GM18508 (cell line): ENCODE measurements at regions not wholly inside any gene's neighbourhood (a gene's known extent, or its start where the extent isn't known, plus 50 kb on each side); places are given as distances from the start of the nearest gene placed in this dataset.

Experiments used
- ATAC-seq: cut with Tn5 transposase; IDR thresholded peaks from one replicate; pipeline ENCODE4 v1.9.1; 2021; ENCODE audit warnings: moderate number of reproducible peaks; ENCODE audit not compliant: insufficient read depth, unreplicated experiment

DNA sequence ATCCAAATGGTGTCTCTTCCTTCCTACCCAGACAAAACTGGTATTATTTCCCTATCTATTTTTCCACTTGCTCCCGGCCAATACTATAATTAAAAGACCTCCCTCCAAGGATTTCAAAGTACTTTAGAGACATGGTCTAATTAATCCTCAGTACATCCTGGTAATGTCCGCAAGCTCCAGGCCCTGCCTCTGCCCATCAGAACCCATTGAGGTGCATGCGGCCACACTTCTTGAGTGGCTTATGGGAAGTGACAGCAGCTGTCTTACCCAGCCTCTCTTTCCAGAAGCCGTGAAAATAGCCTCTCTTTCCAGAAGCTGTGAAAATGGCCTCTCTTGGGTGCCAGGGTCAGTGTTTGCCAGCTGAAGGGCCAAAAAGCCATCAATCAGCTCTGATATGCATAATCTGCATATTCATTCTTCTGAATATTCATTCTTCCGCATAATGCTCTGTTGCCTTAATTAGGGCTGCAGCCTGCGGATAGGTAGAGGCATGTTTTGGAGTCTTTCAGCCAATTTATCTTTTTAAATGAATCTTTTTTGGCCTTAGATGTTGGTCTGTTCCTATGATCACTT, 148.4 kb upstream of the TMTC4 start:
- ATAC-seq: no peak

DNA sequence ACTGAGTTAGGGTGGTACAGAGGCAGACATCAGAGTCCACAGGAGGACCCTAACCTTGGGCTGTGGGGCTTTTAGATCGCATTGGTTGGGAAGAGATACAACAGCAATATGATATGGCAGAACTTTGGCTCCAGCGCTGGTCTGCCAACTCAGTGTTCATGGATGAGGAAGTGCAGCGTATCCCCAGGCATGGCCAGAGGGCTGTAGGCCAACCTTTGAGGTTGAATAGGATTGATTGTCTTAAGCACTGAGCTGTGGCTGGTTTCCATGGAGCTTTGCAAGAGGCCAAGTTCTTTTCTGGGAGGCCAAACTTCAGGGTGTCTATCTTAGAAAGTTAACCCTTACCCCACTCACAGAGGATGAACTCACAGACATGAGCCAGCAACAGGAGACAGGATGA, 144.1 kb upstream of the TMTC4 start:
- ATAC-seq: no peak

DNA sequence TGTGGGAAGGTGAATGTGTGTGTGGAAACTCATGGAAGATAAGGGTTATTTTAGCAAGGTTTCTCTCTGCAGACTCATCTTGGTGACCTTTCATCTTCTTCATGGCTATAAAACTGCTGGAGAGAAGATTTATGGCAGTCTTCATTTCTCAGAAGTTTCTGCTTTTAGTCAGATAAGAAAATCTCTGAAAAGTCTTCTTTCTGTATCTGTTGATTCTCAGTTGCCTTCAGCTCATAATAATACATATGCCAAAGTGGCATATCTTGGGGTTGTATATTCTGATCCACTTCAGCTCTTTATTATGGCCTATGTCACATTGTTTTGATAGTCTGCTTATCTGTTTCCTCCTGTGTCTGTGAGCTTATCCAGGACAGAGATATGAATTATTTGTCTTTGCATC, 143.3 kb upstream of the TMTC4 start:
- ATAC-seq: no peak

DNA sequence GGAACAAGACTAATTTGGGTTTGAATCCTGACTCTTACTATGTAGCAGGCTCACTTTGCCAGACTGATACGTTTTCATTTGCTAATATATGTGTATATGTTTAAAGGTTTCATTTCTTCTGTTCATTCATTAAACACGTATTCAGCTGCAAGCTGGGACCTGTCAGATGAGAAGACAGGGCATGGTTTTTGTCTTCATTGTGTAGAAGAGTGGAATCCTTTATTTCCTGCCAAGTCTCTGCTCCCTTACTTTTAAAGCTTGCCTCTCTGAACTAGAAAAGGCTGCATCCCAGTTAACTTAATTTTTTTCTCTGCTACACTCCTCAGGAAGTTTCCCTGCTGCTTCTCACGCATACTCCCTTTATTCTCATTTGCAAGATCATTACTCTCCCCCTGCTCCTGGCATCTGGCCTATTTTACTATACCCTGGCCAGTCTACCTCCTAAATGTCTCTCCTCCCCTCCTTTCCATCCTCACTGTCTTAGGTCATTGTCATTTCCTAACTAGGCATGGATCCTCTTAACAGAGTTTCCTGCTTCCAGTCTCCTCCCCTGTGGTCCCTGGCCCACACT, 141.0 kb upstream of the TMTC4 start:
- no peak for ATAC-seq

DNA sequence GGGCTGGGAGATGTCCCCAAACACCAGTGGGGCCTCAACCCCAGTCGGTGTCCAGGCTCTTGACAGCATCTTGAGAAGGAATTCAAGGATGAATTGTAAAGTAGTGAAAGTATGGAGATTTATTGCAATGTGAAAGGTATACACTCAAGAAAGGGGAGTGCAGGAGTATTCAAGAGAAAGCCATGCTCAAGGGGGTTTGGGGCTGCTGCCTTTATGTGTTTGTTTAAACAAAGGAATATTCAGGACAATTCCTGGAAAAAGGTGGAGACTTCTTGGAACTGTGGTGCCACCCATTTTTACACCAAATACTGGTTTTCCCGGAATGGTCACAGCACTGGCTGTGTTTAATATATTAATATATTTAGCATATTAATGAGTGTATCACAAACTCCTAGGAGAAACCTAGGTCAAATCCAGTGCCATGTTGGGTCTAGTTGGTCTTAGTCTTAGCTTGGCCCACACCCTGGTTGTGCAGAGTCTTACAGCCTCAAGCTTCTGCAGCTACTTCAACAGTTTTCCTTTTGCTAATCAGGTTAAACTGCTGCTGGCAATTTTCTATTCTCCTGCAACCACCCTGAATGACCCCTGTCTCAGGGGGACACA, 138.5 kb upstream of the TMTC4 start:
- ATAC-seq: no peak

DNA sequence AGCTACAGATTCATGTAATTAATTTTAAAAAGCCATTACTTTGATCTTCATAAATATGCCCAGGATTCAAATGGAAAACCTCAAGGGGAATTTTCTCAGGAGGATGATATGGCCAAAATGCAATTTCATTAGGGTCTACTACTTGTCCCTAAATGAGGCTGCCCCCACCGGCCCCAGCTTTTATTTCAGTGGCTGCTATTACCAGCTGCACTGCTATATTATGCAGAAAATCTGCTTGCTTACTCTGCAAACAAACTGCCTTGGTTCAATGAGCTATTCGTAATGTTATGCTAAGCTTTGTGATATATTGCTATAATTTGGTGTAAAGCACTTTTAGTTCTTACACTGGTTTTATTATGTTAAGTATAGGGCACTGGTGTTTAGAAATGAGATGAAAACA, 137.3 kb upstream of the TMTC4 start:
- no peak for ATAC-seq

DNA sequence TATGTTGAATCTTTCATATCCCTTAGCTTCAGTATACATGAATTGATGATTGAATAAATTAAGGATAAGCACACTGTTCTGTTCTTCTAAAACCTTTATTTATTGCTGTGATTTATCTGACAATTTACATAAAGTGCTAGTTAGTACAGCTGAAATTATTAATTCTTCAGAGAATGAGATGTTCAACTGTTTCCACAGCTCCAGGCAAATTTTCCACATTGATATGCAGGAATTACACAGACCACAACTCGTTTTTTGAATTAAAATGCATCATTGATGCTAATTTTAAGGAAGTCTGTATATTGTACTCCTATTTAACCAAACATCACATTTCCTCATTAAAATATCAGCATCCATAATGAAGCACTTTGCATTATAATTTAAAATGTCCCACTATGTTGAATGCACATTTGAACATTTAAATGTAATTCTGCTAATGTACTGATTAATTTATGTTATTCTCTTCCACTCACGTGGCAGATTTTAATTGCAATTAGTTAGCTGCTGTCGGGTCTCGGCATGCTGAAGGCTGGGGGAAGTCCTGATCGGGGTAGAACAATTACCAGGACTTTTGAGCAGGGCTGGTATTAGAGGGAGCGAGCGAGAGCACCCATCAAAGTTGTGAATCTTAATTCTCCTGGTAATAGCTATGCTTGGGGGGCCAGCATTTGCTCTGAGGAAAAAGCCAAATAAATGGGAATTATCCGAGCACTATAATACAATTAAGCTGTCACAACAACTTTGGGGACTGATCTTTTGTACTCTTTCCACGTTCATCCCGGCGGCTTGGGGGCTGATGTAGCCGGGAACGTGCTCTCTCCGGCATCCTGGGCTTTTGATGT, 136.7 kb upstream of the TMTC4 start:
- ATAC-seq: no peak

DNA sequence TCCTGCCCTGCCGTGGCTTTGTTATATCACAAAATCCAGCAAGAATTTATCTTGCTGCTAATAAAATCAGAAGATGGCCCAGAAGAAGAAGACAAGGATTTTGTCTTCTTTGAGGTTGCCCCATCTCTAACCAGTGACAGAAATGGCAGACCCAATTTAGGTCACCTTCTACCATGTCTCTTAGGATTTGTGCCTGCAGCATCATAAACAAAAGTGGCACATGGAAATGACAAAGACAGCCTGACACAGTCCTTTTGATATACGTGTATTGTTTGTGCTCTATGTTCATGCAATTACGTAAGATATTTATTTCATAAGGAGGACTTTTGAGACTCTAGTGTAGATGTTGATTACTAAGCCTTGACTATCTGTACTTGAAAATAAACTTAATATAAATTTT, 135.9 kb upstream of the TMTC4 start:
- no peak for ATAC-seq

DNA sequence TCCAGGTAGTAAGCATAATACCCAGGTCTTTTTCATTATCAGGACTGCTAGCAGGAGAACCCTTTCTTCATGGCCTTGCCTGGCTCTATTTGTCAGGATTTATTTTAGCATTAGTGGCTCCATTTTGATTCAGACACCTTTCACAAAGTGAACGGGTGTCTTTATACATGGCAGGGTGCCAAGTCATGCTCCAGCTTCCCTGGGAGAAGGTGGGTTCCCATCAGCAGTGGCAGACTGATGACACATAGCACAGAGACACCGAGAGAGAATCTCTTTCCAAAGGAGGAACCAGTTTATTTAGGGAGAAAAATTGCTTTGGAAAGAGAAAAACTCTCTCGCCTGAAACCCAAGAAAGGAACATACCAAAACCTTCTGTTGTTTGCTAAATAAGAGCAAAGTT, 135.3 kb upstream of the TMTC4 start:
- no peak for ATAC-seq

DNA sequence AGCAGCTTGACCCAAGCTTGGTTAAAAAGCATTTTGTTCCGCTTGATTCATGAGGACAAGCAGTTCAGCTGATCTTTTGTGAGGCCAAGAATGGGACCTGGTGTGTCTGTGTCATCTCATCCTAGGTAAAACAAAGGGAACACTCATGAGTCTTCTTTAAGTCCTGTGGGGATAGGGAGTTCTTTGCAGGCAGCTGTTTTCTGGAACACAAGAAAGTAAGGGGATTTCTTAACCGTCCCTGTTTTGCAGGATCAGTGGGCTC, 134.5 kb upstream of the TMTC4 start:
- ATAC-seq: no peak

DNA sequence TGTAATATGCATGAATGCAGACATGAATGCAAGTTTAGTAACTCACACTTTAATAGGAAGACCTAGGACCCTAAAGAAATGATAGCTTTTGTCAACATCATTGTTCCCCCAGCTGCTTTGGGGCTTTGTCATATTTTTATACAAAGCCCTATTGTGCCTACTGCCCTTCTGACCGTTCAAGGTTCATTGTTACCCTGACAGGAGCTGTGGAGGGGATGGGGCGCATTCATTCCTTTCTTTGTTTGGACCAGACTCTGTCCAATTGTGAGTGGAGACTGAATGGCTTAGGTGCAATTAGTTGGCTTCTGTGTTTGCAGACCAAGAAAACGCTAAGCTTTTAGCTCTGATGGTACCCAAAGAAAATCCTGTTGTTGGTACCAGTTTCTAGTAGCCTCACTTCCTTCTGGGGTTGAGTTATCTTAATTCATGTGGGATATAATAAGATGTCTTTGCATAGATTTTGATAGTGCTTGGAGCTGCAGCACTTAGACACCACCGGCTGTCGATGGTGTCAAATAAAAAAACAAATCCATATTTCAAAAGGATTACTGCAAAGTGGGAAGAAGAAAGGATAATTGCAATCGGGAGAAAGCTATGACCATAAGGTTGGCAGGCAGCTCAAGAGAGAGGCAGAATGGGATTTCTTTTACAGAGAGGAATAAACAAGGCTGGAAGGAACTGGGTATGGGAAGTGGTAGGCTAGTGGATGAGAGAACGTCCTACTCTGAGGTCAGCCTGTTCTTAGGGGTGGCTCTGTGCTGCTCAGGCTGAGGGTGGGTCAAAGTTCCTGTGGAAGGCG, 133.9 kb upstream of the TMTC4 start:
- no peak for ATAC-seq

DNA sequence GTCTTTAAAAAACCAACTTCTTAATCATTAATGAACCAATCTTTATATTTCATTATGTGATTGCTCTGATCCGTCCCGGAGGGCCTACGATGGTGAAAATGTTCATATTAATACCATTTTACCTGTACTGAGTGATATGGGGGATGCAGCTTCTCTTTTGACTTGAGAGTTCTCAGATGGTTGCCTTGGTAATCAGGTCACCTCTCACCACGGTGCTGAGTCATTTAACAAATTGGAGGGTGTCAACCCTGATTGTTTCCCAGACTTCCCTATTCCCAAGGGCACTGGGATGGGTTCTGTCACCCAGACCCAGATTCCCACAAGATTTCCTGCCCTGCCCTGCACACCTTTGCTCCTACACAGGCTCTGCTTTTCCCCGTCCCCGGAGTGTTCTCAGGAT, 128.5 kb upstream of the TMTC4 start:
- ATAC-seq: no peak

DNA sequence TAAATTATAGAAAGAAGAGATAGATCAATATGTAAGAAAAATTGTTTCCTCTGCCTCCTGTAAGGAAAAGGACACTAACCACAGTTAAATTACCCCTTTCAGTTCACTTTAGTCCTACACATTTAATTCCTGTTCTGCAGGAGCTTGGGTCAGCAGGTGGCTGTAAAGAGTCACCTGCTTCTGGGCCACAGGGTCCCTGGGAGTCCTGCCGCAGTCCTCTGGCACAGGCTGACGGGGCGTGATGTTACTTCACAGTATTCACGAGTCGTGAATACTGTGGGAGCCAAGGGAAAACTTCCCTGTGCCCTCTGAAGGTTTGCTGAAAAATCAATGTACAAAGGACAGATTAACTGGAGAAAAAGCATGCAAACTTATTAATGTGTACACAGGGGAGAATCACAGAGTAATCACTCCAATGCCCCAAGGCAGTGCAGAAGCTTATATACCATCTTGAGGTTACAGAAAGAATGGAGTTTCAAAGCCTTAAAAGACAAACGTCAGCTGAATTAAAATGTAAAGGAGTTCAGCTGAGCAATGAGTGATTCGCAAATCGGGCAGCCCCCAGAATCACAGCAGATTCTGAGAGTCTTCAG, 125.8 kb upstream of the TMTC4 start:
- ATAC-seq: no peak

DNA sequence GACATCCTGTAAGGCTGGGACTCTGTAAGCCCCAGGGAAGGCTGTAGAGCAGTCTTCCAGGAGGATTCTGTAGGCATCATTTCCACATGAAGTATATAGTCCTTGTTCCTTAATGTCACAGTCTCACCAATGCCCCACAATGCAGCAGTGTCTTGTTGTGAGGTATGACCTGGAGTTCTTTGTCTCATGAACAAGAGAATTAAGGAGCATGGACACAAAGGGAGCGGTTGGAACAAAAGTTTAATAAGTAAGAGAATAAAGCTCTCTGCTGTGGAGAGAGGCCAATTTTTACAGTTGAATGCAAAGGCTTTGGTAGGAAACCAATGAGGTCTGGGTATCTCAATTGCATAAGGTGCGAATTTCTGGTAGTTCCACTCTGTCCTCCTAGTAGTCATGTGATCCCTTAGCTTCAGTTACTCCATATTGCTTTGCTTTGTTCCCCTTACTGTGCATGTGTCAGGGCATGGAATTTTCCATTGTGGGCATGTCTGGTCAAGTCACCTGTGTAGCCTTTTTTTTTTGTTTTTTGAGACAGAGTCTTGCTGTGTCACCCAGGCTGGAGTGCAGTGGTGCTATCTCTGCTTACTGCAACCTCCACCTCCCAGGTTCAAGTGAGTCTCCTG, 124.3 kb upstream of the TMTC4 start:
- ATAC-seq: no peak

DNA sequence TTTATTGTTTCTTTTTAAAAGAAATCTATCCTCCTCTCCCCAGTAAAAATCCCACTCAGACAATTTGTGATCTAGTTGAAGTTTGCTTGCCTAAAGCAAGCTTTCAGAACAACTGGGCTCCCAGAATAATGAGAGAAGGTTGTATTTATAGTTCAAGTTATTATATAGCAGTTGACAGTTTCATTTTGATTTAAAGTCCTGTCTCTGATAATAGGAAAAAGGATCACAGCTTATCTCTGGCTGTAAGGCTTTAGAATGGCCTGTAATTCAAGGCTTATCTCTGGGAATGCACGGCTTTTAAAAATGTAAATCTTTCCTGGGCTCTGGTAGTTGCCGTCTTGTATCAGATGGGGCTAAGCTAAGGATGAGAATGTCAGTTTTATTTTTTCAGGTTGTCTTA, 123.3 kb upstream of the TMTC4 start:
- no peak for ATAC-seq

DNA sequence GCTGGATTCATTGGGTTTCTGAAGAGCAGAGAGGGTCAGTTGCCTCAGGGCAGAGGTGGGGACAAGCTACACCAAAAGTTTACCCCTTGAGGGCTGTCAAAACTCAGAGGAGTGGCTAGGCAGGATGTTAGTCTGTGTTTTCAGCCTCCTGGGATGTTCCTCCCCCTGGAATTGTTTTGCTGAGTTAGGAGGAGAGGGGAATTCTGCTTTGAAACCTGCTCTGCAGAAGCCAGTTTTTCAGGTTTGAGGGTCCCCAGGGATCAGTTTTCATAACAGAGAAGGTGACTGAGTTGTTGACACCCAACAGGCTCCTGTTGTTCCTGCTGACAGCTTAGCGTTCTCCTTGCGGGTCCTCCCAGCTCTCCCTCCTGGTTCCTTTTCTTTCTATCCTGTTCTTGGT, 121.9 kb upstream of the TMTC4 start:
- no peak for ATAC-seq

DNA sequence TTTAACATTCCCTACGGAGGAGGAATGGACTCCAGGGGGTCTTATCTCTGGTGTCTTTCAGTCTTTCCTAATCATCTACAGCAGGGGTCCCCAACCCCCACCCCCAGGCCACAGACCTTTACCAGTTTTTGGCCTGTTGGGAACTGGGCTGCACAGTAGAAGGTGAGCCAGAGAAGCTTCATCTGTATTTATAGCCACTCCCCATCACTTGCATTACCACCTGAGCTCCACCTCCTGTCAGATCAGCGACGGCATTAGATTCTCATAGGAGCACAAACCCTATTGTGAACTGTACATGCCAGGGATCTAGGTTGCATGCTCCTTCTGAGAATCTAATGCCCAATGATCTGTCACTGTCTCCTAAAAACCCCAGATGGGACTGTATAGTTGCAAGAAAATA, 120.0 kb upstream of the TMTC4 start:
- ATAC-seq: no peak

DNA sequence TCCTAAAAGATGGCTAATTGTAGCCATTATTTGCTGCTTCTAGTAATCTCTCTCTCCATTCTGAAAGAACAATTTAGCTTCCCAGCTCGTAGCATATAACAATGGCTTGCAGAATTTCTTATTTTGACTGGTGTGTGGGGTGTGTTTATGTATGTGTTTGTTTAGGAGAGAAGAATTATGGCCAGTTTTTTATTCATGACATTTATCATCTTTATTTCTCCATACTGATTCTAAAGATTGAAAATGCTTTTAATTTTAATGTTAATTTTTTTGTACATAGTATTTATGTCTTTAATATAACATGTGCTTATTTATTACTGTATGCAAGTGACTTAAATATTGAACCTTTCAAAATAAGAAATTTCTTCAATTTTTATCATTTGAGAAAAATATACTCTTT, 115.8 kb upstream of the TMTC4 start:
- no peak for ATAC-seq

DNA sequence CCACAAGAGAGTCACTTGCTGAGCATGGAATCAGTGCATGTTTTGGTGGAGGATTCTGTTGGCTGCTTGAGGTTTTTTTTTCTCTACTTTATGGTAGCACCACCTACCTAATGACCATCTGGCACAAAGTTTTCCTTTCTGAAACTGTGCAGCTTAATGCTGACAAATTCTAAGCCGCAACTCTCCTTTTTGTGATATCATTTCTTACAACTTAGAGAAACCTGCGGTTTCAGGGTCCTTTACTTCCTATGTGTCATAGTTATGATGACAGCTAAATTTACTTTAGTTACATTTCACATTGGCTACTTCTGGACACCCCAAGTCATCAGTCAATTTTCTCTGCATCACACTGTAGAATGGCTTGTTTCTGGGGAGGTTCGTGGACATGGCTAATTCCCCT, 115.4 kb upstream of the TMTC4 start:
- ATAC-seq: no peak

DNA sequence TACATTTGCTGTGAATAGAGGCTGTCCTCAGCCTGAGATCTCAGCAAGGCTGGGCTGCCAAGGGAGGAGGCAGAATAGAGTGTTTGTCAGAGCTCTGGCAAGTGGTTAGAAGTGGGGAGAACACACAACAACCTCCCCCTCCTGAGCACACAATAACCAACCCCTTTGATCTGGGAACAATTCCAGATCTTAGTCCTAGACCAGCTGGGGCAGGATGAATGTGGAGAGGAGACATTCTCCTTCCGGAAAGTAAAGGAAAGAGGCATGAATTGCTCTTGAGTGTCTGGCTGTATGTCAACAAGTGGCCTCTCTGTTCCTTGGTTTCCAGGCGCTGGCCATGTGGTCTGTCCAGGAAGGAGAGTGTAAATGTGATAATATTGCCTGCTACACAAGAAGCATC, 114.9 kb upstream of the TMTC4 start:
- ATAC-seq: no peak
